AG09309 (cell line): ENCODE measurements at regions not wholly inside any gene's neighbourhood (a gene's known extent, or its start where the extent isn't known, plus 50 kb on each side); places are given as distances from the start of the nearest gene placed in this dataset.

ENCODE experiments used
- DNase-seq: peaks from one replicate; pipeline ENCODE4 v3.0.0-alpha.2; 2010; ENCODE audit warnings: low read depth
- H3K4me3 ChIP-seq: 2 replicates; pipeline ENCODE4 v1.5.1; 2011; ENCODE audit warnings: mild to moderate bottlenecking, low read depth, low read length, moderate library complexity; ENCODE audit not compliant: control insufficient read depth
- TF ChIP-seq, protein P1 (sequence below): IDR thresholded peaks from 2 replicates; pipeline ENCODE4 v1.5.1; 2011; ENCODE audit warnings: mild to moderate bottlenecking, low read depth, low read length, inconsistent platforms; ENCODE audit not compliant: insufficient read depth, control insufficient read depth; ENCODE audit errors: missing control alignments

DNA sequence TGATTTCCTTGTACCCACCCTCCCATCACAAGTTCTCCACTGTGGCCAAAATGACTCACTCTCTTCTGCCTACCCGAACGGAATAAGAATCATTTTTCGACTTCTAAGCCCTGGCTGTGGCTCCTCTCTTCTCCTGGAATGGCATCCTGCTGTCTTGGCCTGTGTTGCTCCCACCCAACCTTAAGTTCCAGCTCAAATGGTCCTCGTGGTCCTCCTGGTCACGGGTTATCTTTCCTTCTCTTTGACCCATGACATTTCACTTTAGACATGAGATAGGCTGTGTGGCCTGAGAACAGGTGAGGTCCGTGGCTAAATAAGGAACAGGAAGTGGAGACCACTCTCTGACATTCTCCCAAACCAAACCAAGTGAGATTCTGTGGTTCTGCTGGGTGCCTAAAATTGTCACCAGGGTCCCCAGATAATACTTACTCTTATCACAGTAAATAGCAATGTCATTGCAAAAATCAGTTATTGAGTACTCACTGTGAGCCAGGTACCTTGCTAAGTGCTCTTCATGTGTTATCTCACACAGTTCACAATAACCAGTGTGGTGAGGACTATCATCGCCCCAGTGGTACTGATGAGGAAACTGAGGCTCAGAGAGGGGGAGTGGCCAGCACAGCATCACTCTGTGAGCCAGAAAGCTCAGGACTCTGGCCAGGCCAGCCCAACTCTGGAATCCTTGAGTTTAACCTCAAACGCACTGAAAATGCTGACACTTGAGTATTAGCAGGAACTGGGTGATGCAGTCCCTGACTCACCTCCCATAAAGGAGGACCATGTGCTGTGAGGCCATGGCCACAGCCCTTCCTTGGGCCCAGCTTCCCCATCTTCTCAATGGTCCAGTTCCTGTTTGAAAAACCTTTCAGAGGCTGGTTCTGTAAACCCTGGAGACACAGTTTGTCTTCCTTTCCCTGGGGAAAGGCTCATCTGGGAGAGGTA, 74.8 kb upstream of the SIRPA start:
- no peak overlapping the region for H3K4me3 ChIP-seq
- DNase-seq = no peak
- TF ChIP-seq, protein P1, sequence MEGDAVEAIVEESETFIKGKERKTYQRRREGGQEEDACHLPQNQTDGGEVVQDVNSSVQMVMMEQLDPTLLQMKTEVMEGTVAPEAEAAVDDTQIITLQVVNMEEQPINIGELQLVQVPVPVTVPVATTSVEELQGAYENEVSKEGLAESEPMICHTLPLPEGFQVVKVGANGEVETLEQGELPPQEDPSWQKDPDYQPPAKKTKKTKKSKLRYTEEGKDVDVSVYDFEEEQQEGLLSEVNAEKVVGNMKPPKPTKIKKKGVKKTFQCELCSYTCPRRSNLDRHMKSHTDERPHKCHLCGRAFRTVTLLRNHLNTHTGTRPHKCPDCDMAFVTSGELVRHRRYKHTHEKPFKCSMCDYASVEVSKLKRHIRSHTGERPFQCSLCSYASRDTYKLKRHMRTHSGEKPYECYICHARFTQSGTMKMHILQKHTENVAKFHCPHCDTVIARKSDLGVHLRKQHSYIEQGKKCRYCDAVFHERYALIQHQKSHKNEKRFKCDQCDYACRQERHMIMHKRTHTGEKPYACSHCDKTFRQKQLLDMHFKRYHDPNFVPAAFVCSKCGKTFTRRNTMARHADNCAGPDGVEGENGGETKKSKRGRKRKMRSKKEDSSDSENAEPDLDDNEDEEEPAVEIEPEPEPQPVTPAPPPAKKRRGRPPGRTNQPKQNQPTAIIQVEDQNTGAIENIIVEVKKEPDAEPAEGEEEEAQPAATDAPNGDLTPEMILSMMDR = no peak

DNA sequence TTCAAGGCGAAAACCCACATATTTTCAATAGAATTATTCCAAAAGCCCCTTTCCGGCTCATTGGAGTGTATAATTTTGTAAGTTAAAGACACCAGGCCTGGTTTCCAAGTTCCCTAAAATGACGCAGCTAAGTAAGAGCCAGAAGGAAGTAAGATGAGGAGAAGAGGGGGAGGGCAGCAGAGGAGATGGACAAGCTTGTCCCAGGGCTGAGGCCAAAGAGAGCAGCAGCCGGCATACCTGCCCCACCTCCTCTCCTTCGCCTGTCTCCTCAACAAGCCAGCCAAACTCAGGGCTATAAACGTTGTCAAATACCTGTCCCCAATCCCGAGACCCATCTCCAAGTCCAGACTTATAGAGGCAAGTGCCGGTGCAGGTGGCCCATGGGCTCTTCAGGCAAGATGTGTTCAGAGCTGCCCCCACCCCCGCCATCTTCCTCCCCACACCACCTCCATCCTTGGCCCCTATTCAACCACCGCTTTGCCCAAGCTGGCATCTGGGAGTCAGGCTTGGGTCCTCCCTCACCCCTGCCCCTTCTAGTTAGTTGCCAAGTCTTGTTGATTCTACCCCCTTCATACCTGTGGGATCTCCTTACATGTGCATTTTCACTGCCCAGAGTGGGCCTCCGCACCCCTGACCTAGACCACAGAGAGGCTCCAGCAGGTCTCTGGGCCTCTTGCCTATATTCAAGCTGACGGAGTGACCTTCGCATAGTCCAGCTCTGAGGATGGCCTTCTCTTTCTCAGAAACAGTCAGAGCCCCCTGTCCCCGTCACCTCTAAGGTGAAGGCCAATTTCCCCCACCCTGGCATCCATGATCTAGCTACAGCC, 75.7 kb upstream of the SIRPA start:
- DNase-seq = no peak
- TF ChIP-seq, protein P1 = no peak
- no peak overlapping the region for H3K4me3 ChIP-seq

DNA sequence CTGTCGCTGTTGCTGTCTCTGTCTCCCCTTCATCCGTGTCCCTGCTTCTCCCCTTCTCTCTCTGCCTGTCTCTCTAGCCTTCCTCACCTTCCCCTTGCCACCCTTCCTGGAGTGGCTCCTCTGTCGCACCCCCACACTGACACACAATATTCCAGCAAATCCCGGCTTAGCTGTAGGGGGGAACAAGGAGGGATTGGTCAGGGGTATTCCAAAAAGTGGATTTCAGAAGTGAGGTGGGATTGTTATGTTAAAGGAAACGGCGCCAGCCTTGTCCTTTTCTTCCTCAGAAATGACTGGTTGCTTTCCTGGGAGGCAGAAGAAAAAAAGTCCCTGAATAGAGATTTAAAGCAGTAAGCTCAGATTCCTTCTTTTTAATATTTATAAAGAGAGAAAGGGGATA, 76.3 kb upstream of the SIRPA start:
- TF ChIP-seq, protein P1 = no peak
- H3K4me3 ChIP-seq = no peak overlapping the region
- no peak for DNase-seq

DNA sequence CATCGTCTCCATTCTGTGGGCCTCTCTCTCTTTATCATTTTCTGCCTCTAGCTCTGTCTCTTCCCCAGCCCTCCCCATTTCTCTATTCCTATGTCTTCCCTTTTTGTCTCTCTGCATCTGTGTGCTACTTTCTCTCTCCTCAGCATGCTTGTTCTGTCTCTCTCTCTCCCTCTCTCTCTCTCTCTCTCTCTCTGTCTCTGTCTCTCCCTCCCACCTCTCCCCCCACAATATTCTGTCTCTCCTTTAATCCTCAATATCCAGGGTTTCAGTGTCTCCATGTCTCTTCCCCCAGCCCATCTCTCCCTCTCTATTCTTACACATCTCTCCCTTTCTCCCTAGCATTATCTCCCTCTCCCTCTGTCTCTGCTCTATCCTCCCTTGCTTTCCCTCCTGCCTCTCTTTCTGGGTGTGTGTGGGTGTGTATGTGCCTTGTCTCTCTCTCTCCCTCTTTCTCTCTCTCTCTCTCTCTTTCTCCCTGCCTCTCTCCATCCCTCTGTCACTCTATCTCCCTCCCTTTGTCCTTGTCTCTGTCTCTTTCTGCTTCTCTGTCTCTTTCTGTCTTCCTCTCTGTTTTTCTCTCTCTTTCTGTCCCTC, 76.9 kb upstream of the SIRPA start:
- no peak for DNase-seq
- no peak overlapping the region for H3K4me3 ChIP-seq
- TF ChIP-seq, protein P1 = no peak

DNA sequence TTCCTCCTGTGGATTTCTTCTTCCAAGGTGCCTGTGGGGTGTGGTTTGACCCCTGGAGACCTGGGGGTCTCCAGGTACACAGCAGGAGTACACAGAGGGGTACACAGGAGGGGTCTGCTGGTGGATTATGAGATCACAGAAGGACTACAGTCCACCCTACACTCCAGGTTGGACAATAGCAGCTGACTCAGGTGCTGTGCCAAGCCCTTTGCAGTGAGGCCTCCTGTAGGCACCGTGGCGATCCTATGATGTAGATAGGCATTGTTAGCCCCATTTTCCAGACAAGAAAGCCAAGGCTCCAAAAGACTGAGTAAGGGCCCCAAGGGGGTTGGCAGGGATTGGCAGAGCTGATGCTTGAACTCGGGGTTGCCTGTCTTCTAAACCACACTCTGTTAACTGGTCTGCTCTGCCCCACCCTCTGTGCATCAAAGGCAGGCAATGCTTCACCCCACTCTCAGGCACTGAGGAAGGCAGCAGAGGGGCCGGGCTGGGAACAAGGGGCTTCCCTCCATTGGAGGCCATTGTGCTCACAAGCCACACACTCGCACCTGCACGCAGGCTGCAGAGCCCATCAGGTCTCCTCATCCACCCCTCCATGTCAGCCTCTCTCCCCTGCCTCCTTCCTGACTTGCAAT, 77.5 kb upstream of the SIRPA start:
- TF ChIP-seq, protein P1 = no peak
- DNase-seq = no peak
- H3K4me3 ChIP-seq = no peak overlapping the region
